ENCODE measurements at regions not wholly inside any gene's neighbourhood (a gene's known extent, or its start where the extent isn't known, plus 50 kb on each side); places are given as distances from the start of the nearest gene placed in this dataset.

DNA sequence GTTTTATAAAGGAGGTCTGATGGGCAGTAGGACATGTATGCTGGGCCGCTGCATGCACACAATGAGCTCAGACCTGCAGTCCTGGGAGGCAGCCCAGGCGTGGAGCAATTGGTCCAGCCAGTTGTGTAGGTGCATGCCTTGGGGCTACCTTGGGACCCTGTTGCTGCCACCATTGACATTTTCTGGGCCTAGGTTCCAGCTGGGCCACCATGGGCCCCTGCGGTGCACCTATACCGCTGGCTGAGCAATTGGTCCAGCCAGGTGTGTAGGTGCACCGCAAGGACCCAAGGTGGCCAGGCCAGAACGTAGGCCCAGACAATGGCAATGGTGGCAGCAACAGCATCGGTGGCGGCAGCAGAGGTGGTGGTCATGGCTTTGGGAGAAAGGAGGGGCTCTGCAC is 143.9 kb downstream of the PXDC1 start:
- no peak for TF ChIP-seq EZH2 (optimal IDR thresholded peaks at IDR 0.05; ENCODE audit: low read depth, low read length)
- no peak for TF ChIP-seq EZH2phosphoT487 (IDR thresholded peaks at IDR 0.05; ENCODE audit: low read length)
- TF ChIP-seq, protein P1, sequence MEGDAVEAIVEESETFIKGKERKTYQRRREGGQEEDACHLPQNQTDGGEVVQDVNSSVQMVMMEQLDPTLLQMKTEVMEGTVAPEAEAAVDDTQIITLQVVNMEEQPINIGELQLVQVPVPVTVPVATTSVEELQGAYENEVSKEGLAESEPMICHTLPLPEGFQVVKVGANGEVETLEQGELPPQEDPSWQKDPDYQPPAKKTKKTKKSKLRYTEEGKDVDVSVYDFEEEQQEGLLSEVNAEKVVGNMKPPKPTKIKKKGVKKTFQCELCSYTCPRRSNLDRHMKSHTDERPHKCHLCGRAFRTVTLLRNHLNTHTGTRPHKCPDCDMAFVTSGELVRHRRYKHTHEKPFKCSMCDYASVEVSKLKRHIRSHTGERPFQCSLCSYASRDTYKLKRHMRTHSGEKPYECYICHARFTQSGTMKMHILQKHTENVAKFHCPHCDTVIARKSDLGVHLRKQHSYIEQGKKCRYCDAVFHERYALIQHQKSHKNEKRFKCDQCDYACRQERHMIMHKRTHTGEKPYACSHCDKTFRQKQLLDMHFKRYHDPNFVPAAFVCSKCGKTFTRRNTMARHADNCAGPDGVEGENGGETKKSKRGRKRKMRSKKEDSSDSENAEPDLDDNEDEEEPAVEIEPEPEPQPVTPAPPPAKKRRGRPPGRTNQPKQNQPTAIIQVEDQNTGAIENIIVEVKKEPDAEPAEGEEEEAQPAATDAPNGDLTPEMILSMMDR (IDR thresholded peaks at IDR 0.05; ENCODE audit: low read length), result no peak
